Erythroblast (primary cell): ENCODE measurements at regions not wholly inside any gene's neighbourhood (a gene's known extent, or its start where the extent isn't known, plus 50 kb on each side); places are given as distances from the start of the nearest gene placed in this dataset.

ENCODE experiments used
- DNase-seq, 2 experiments: peaks; one replicate each; lab custom pipeline; 2025; lab: John Stamatoyannopoulos, UW
- GATA1 ChIP-seq: IDR thresholded peaks from 2 replicates; pipeline ENCODE4 v1.6.1; 2011; ENCODE audit warnings: low read depth, mild to moderate bottlenecking, control low read depth, low read length, moderate library complexity
- POLR2A ChIP-seq: IDR thresholded peaks from 2 replicates; pipeline ENCODE4 v1.6.1; 2011; ENCODE audit warnings: mild to moderate bottlenecking, low read length

DNA sequence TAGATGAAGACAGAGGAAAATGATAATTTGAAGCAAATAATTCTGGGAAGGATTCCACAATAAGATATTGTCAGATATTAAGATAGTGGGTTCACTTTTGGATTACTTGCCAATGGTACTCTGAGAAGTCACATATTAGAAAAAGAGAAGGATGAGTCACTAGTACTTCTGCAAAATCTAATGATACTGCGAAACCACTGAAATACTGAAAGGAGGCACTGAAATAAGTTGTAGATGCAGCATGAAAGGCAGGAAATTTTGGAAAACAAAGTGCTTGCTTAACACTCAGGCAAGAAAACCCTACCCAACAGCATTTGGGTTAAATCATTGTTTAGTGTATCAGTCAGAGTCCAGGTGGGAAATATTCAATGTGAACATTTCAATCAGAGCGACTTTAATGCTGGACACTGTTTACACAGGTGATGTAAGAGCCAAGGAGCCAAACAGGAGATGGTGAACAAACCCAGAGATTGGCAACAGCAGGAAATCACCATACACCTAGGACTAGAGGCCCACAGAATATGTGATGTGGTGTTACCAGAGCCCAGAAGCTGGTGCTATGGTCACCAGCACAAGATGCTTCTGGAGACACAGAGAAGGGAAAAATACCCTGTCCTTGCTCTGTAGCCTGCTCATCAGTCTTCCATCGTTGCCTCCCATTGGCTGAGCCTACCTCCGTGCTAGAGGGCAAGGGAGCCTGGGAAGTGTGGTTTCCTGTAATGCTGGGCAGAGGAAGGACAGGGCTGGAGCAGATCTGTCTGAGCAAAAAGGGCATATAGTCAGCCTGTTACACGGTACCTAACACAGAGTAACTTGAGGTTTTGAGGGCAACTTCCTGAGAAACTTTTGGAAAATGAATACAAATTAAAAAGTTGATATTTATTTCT, 204.7 kb upstream of the ITGA4 start:
- DNase-seq = no peak
- TF ChIP-seq POLR2A (no peak), GATA1 (no peak)

- no peak for DNase-seq
- no peak for TF ChIP-seq GATA1
- no peak for TF ChIP-seq POLR2A
These were observed 203.7 kb upstream of the ITGA4 start for GRCh38 chr2:181253438-181253837.

GRCh38 chr2:181255651-181256050, 201.5 kb upstream of the ITGA4 start:
- no peak for DNase-seq
- TF ChIP-seq GATA1 = no peak
- TF ChIP-seq POLR2A = no peak

DNA sequence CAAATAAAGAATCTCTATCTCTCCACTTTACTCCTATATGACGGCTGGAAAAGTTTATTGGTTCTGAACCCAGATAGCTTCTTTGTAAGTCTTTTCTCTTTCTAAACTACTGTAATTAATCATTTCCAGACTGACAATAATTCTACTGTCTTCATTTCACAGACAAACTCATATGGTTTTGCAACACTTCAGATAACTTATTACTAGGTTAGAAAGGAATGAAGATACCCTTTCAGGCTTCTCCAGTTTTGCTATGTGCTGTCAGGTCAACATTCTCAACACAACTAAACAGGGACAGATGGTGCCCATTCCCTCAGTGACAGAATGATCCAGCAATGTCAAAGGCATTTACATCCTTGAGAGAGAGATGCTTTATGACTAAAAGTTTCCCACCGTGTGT, 198.5 kb upstream of the ITGA4 start:
- no peak for TF ChIP-seq POLR2A
- TF ChIP-seq GATA1 = no peak
- DNase-seq = no peak

- no peak for TF ChIP-seq POLR2A
- no peak for TF ChIP-seq GATA1
- no peak for DNase-seq
These were observed 194.4 kb upstream of the ITGA4 start for GRCh38 chr2:181262782-181263181.

DNA sequence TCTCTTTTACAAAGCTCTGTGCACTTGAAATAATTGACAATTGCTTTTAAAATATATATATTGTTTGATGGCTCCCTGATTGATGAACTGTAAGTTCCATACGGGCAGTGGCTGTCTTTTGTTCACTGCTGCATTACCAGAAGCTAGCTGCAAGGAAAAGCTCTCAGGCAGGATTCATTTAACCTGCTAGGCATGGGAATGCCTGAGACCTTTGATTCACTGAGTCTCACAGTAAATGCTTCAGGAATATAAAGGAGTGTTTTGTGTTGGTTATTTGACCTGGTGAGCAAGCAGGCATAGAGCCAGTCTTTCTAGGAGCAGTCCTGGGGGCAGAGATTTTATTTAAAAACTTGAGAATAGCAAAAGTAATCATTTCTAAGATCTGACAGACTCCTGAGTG, 193.2 kb upstream of the ITGA4 start:
- no peak for DNase-seq
- TF ChIP-seq GATA1 (no peak), POLR2A (no peak)

DNA sequence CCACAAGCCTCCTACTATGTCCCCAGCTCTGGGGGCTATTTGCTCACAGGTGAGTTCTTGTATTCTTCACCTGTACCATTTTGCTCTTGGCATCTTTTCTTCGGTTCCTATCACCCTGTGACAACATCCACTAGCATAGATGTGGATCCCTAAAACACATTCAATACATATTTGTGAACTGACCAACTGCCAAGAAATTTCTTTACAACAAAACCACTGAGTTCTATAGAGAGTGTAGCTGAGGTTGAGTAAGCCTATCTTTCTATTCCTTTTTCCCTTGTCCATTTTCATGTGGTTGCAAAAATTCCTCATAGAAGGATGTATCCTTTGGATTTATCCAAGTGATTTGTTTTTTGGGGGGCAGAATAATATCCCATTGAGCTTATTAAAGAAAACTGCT, 192.7 kb upstream of the ITGA4 start:
- TF ChIP-seq POLR2A = no peak
- no peak for TF ChIP-seq GATA1
- no peak for DNase-seq

DNA sequence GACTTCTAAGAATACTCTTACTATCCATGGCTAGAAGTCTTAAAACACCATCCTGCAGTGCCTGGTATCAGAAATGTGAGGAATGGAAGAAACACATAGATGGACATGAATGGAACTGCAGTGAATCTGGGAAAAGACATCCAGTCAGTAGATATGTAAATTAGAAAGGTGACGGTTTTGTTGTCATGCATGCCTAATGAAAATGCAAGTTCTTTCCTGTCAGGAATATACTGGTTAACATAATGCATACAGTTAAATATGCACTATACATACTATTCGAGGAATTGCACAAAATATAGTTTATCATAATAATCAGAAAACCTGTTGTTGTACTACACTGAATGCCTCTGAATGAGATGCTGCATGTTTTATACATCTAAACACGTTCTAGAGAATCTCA, 190.6 kb upstream of the ITGA4 start:
- no peak for DNase-seq
- TF ChIP-seq POLR2A = no peak
- no peak for TF ChIP-seq GATA1

DNA sequence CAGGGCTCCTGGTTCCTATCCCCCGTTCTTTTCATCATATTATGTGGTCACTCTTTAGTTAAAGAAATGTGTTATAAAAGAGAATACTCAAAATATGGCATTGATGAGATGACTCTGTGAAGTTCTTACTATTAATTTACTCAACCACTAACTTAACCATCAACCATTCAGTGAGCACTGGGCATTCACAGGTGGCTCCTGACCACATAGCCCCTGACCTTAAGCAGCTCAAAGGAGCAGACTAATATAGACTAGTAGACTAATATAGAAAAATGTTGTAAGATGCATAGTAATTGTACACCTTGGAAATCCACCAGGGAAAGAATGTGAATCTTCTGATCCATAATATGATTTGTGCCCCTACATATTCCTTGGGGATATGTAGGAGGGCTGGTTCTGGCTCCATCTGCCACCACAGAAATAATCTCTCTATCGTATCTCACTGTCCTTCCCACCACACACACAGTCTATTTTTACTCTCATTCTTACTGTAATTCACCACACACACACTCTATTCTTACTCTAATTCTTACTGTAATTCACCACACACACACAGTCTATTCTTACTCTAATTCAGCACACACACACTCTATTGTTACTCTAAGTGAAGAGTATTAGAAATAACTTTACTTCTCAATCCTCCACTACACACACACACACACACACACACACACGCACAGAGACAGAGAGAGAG, 188.9 kb upstream of the ITGA4 start:
- TF ChIP-seq GATA1 = no peak
- TF ChIP-seq POLR2A = no peak
- no peak for DNase-seq

DNA sequence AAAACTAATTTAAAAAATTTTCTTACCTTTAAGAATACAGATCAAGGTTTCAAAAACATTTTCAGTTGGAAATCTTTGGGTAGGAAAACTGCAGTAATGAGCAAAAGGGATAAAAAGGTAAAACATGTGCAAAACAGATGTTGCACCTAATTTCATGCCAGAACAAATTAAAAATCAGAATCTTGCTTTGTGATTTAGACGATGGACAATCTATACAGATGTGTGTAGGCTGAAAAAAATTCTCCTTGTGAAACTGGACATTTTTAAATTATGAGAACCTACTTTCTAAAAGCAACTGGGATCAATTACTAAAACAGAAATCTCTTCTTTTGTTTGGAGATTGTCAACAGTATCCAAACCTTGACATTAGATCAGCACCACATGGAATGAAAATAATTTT, 183.2 kb upstream of the ITGA4 start:
- no peak for TF ChIP-seq GATA1
- no peak for TF ChIP-seq POLR2A
- DNase-seq = no peak

- DNase-seq = no peak
- TF ChIP-seq POLR2A = no peak
- TF ChIP-seq GATA1 = no peak
These were observed 181.5 kb upstream of the ITGA4 start for GRCh38 chr2:181275643-181276070.

DNA sequence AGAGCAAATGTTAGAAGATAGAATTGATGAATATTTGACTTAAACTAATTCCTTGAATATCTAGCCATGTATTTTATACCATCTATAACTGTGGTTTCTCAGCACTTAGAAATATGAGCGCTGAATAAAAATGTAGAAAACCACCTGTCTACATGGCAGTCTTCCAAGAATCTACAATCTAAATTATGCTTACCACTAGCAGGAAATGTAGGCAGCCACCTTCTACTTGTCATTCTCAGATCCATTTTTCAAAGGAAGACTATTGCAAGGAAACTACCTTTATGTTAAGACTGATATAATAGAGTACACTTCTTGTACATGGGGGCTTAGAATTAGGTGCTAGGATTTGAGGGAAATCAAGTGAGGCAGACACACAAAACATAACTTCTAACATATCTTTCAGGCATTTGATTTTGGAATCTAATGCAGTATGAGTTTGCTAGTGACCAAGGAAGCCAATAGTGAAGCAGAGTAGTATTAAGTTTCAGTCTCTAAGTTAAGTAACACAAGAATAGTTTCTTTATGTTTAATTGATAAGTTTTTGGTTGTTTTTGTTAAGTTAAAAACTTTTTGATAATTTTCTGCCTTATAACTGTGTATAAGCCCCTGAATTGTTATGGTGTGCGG, 175.9 kb upstream of the ITGA4 start:
- no peak for DNase-seq
- TF ChIP-seq GATA1 (no peak), POLR2A (no peak)

DNA sequence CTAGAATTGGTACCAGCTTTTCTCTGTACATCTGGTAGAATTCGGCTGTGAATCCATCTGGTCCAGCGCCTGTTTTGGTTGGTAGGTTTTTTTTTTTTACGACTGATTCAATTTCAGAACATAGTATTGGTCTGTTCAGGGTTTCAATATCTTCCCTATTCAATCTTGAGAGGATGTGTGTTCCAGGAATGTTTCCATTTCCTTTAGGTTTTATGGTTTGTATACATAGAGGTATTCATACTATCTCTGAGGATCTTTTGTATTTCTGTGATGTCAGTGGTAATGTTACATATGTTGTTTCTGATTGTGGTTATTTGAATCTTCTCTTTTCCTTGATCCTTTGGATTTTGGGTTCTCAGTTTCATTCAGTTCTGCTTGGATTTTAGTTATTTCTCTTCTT, 172.1 kb upstream of the ITGA4 start:
- TF ChIP-seq POLR2A (no peak), GATA1 (no peak)
- DNase-seq = no peak

GRCh38 chr2:181289698-181290097, 167.5 kb upstream of the ITGA4 start:
- DNase-seq = no peak

More at GRCh38 chr2:181289698-181290097, 167.5 kb upstream of the ITGA4 start:
- TF ChIP-seq GATA1 (no peak), POLR2A (no peak)
